Central memory CD4-positive, alpha-beta T cell (primary cell): ENCODE measurements at regions not wholly inside any gene's neighbourhood (a gene's known extent, or its start where the extent isn't known, plus 50 kb on each side); places are given as distances from the start of the nearest gene placed in this dataset.

Experiments used
- DNase-seq: peaks from one replicate; pipeline ENCODE4 v3.0.0; 2022

- no peak for DNase-seq
Measured at GRCh38 chr2:104416339-104417000, 437.4 kb upstream of the POU3F3 start.

- no peak for DNase-seq
Measured at GRCh38 chr2:104420420-104420819, 433.5 kb upstream of the POU3F3 start.

- no peak for DNase-seq
Measured at GRCh38 chr2:104420953-104421352, 433.0 kb upstream of the POU3F3 start.

GRCh38 chr2:104425850-104426595, 427.9 kb upstream of the POU3F3 start:
- no peak for DNase-seq

GRCh38 chr2:104428155-104428554, 425.8 kb upstream of the POU3F3 start:
- DNase-seq: no peak

GRCh38 chr2:104429639-104430358, 424.1 kb upstream of the POU3F3 start:
- DNase-seq: no peak

- no peak for DNase-seq
Measured at GRCh38 chr2:104430359-104430740, 423.6 kb upstream of the POU3F3 start.

GRCh38 chr2:104430852-104431251, 423.1 kb upstream of the POU3F3 start:
- no peak for DNase-seq

- DNase-seq: no peak
Measured at GRCh38 chr2:104431701-104432121, 422.2 kb upstream of the POU3F3 start.

- DNase-seq: no peak
Measured at GRCh38 chr2:104432401-104432800, 421.5 kb upstream of the POU3F3 start.

- no peak for DNase-seq
Measured at GRCh38 chr2:104432991-104433390, 420.9 kb upstream of the POU3F3 start.

GRCh38 chr2:104433657-104434056, 420.3 kb upstream of the POU3F3 start:
- no peak for DNase-seq

GRCh38 chr2:104434318-104434792, 419.6 kb upstream of the POU3F3 start:
- no peak for DNase-seq

GRCh38 chr2:104434966-104435365, 418.9 kb upstream of the POU3F3 start:
- DNase-seq: no peak

GRCh38 chr2:104438481-104438880, 415.4 kb upstream of the POU3F3 start:
- no peak for DNase-seq

GRCh38 chr2:104443145-104443544, 410.8 kb upstream of the POU3F3 start:
- DNase-seq: no peak

GRCh38 chr2:104444392-104444791, 409.5 kb upstream of the POU3F3 start:
- no peak for DNase-seq

GRCh38 chr2:104444889-104445288, 409.0 kb upstream of the POU3F3 start:
- no peak for DNase-seq

GRCh38 chr2:104447831-104448434, 406.0 kb upstream of the POU3F3 start:
- no peak for DNase-seq

GRCh38 chr2:104448661-104449440, 405.1 kb upstream of the POU3F3 start:
- no peak for DNase-seq

GRCh38 chr2:104452558-104452957, 401.4 kb upstream of the POU3F3 start:
- no peak for DNase-seq

- no peak for DNase-seq
Measured at GRCh38 chr2:104462731-104463130, 391.2 kb upstream of the POU3F3 start.
